ENCODE measurements at regions not wholly inside any gene's neighbourhood (a gene's known extent, or its start where the extent isn't known, plus 50 kb on each side); places are given as distances from the start of the nearest gene placed in this dataset.

DNA sequence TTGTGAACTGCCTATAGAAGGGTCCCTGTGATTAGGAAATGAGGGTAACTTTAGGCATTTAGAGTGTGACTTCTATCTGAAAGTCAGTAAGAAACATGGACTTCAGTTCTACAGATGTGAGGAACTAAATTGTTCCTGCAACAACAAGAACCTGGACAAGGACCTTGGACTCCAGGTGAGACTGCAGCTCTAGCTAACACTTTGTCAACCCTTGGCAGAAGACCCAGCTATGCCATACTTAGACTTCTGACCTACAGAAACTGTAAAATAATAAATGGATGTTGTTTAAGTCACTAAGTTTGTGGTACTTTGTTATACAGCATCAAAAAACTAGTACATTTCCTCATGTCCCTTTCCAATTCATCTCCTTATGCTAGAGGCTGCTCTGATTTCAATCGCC, 580.8 kb downstream of the IQCM start:
- no peak for TF ChIP-seq CTCF (IDR thresholded peaks at IDR 0.05 in 4 of 5, conservative IDR thresholded peaks at IDR 0.05 in 1 of 5)
- TF ChIP-seq POLR2A (IDR thresholded peaks at IDR 0.05) = no peak

All from gastrocnemius medialis (tissue), 4 donors.